Lung microvascular endothelial cell (primary cell): ENCODE measurements at regions not wholly inside any gene's neighbourhood (a gene's known extent, or its start where the extent isn't known, plus 50 kb on each side); places are given as distances from the start of the nearest gene placed in this dataset.

ENCODE experiments used
- DNase-seq, 2 donors: peaks; one replicate each; pipeline versions ENCODE4 v3.0.0 to v3.0.0-alpha.2; 2010; ENCODE audit warnings: low read depth in 2 of 2

DNA sequence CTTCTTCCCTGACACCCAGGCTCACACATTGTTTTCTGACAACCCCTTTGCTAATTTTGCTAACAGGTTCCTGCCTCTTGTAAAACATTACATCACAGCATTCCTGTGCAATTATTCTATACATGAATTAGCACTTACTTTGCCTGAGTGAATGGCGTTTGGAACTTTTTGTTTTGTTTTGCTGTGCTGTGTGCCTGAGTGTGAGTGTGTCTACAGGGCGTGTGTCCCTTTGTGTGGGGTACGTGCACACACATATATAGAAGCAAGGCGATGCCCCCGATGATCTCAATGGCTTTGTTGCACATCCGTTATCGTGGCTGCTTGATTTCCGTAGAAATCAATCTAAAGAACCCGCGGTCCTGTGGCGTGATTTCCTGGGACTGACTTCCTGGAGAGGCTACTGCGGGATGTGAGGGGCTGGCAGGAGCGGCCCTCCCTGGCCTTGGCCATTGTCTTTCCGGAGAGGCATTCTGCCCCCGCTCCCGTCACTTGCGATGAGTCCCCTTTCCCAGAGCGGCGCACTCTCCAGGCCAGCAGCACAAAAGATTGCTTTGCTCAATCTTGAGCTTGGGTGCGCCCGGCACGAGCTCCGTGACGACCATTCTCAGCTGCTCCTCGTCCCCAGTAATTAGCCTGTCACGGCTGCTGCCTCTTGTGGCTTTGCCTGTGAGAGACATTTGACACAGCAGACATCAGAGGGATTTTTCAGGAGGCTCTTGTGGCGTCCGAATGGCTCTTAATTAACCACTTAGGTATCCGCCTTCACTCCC lies 398.1 kb upstream of the IRX1 start:
- DNase-seq: no peak

DNA sequence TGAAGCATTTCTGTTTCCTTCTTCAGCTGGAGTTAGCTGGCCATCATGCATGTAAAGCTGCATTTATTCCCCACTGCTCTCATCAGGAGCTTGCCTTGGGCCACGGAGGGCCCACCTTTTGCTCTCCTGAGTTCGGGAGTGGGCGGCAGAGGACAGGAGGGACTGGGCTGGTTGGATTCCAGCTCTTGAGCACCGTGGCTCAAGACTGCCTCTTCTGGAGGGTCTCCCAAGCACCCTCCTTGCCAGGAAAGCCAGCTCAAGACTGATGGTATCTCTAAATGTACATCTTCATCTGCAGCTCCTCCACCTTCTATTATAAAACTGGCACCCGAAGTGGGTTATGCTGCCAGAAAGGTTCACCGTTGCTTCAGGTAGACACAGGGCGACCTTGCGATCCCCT lies 399.6 kb upstream of the IRX1 start:
- no peak for DNase-seq

DNA sequence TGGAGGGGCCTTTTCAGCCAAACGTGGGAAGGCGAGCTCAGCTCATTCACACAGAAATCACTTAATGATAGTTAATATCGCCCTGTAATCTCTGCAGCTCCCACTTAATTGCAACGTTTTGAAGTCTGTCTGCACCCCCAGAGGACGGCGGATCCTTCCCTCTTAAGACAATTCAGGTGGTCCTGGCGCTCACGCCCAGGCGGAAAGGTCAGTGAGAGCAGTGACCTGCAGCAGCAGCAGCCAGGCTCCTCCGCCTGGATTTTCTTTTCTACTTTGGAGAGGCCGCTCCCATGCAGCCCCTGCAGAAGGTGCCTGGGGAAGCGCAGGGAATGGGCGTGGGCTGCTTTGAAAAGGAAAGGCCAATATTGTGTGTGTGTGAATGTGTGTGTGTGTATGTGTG lies 400.9 kb upstream of the IRX1 start:
- DNase-seq: no peak

DNA sequence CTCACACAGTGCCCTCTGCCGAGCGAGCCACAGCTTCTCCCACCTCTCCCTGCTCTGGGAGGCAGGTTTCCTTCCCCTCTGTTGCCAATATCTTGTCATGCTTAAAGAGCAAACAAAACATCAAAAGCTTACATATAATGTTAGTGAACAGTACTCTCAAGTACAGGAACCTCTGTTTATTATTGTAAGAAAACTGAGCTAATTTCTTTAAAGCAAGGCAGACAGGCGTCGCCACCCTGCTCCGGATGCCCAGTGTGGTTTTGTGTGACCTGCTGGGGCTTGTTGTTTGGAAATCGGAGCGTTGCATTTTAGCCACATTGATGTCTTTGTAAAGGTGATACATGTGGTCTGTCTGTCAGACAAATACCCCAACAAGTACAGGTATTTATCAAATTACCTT lies 401.4 kb upstream of the IRX1 start:
- DNase-seq: no peak

DNA sequence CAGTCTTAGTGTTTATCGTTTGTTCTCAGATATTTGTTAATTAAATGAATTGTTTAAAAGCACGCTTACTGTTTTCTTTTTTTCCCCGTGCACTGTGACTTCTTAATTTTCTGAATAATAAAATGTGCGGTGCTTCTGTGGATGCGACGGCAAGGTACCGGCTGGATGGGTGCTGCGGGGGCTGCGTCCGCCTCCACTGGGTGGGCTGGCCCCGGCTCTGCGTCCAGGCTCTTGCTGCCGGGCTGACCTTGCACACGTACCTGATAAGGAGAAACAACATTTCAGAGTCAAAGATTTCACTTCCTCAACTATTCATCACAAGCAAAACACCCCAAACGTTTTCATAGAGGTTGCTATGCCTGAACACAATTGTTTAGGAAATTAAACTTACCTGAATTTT lies 404.0 kb upstream of the IRX1 start:
- DNase-seq: no peak

DNA sequence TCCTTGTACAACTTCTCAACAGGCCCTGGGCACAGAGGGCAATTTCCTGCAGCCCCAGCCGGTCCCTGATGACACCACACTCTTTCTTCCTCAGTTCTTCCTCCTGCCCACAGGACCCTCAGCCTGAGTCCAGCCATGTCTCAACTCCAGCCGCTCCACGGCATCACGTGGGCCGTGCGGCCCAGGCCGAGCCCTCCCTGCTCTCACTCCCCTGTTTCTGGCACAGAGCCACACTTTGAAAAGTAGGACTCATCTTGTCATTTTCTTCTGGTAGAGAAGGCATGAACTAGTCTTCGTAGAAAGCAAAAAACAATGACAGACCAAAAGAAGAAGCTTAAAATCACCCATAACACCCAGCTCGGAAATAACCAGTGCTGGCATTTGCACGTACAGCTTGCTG lies 404.7 kb upstream of the IRX1 start:
- no peak for DNase-seq

DNA sequence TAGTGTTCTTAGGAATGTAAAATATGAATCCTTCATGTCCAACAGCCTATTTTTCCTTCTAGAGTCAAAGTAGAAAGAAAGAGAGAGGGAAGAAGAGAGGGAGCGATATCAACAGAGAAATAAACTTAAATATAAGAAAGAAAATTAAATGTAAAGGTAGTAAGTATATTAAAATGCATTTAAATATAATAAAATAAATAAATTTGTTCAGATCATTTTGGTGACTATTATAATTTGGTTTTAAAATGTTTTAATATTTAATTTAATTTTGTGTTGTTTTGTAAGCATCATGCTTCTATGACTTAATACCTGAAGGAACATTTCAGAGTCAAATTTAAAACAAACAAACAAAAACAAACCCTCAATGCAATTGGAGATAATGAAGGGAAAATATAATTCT lies 405.2 kb upstream of the IRX1 start:
- no peak for DNase-seq

DNA sequence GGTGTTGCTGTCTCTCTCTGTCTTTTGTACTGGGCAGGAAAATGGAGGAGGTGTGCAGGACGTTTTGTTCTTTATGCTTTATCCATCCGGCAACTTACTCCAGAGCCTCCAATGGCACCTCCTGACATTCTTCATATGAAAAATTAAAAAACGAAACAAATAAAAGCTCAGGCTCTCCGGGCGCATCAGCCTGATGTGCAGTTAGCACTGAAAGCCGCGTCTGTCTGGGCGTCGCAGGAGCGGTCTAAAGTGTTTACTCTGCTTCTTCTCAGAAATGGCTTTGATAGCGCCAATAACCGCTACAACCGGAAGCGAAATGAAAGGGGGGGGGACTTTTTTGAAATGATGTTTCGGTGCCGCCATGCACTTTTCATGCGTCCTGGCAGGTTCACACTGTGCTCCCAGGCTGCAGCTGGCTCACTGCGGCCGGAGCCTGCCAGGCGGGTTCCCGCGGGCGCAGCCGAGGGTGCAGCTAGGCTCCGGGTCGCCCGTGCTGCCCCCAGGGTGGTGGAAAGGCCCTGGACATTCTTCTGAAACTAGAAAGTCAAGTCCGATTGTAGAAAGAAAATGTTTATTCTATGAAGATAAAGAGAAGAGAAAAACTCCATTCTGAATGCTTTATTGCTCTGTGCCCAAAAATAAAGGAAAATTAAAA lies 407.7 kb upstream of the IRX1 start:
- no peak for DNase-seq

DNA sequence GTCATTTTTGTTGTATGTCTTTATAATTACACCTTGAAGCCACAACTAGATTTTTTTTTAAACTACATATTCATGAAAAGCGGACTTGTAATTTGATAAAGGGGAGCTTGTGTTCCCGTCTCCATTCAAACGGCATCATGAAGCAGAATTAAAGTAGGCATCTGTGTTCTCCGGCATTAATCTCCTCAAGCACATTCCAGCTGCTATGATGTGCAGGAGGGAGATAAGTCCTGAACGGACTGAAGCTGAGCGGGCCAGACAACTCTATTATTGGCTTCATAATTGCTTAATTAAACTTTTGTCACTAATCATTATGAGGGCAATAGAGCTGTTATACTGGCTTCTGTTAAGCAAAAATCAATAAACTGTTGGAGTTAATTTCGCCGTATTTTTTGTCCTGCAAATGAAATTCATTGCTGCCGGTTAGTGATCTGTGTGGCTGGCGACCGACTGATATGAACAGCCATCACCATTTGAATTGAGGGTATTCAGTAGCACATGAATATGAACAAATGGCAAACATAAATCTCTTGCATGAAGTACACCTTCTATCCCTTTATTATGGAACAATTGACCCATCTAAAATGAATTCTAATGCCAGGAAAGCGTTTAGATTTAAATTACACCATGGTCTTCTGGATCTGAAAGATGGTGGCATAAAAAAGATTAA lies 408.8 kb upstream of the IRX1 start:
- no peak for DNase-seq

DNA sequence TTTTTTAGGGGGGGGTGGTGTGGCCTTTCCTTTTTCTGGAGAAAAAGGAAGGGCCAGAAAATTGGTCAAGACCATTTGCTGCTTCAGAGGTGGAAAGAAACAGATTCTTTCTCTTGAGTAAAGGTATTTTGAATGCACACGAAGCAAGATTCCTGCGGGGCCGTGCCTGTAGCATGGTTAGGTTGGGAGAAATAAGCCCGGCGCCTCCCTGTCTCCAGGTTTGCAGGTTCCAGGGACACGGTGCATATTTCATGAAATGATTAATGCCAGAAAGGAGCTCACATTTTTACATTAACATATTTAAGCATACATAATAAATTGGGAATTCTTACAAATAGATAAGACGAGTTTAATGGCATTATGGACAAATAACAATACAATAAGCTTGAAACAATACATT lies 409.5 kb upstream of the IRX1 start:
- DNase-seq: no peak

DNA sequence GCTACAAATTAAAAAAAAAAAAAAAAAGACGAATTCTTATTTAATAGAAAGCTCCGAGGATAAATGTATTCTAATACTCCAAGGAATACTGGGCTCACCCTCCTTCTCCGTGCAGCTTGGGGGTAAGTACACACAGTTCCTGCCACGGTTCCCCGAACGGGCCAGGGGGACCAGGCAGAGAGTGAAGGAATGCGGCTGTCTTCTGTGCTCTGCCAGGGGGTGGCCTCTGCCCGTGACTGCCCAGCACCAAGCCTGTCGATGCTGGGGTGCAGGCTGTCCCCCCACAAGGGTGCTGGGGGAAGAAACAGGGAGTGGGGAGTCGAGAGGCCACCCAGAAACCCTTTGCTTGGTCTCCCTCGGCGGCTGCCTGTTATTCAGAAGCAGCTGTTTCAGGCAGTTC lies 410.1 kb upstream of the IRX1 start:
- no peak for DNase-seq

DNA sequence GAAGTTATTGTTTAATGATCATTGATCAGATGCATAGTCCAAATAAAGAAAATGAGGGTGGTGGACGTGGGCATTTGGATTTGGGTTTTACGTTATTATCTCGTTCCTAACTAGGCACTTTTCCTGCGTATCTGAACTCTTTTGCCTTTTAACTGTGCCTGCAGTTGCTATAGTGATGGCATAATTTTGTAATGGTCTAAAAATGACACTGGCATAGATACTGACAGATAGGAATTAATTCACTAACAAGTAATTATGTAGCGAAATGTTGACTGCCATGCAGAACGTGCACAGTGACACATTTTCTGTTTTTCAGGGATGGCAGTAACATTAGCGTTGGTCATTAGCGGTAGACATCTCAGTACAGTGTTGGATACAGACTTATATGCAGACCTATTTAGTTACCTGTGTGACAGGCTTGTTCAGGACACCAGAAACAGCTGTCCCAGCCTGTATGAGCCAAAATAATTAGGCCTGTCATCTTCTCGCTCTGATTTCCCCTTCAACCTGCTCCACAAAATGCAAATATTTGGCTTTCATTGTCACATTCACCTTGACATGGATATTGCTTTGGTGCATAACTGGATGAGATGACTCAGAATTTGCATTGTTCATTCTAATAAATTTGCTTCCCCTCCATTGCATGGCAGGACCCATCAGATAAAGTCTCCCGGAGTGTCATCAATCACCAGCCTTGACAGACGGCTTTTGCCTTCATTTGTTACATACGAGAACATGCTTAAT lies 413.3 kb upstream of the IRX1 start:
- no peak for DNase-seq

DNA sequence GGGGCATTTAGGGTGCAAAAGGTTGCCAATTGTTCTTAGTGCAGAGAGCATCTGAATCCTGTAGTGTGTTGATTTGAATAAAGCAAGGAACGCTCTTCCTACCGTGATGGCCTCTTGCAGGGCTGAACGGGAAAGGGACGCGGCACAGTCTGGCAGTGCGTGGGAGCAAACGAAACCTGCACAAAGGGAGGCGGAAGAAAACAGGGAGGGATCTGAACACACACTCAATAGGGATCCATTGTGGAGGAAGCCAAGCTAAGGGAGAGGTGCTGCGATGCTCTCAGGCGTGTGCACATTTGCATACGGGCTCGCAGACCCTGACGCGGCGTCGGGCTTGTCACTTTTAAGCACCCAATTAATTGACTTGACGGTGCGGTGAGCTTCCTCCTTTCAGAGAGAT lies 414.0 kb upstream of the IRX1 start:
- no peak for DNase-seq

DNA sequence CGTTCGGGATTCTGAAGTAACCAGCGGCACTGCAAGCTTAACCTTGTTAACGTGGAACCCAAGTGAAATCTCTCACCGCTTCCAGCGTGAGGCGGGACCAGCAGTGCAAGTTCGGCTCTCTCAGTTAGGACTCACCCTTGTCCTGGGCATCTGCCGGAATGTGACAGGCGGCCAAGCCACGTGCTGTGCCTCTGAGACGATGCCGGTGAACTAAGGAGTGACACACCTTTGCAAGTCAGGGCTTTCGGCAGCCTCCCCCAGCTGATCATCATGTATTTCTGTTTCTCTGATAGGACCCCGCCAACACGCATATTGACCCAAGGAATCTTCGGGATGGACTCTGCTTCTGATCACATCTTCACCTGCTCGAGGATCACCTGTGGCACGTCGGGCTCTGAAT lies 415.0 kb upstream of the IRX1 start:
- DNase-seq: no peak

DNA sequence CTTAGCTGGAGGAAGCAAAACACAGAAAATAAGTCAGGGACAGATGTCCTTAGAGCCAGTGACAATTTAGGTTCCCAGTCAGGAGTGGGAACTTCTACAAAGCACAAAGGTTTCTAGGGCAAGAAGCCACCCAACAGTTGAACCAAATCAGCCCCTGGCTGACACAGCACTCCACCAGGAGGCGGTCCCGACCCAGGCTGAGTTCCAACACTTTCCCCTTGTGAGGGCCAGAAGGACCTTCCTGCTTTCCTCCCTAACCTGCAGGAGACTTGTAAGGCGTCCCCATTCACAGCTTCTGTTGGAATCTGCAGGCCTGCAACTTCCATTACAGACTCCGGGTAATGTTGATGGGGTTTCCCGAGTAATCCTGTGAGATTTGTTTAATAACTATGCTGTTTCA lies 416.4 kb upstream of the IRX1 start:
- no peak for DNase-seq

DNA sequence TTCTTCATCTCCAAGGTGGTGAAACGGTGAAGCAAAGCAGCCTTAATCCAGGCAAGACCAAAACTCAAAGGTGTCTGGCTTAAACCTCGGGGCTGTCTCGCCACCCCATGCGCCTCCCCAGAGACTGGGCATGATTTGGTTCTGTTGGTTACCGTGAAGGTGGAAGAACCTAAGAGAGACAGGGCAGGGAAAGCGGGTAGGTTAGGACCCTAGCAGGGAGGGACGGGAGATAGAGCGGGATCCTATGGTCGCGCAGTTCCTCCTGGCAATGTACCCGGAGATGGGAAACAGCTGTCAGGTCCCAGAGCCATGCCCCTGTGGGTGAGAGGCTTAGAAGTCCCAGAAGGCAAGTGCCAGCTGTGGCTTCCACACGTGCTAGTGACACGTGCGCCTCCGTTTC lies 418.3 kb upstream of the IRX1 start:
- no peak for DNase-seq

DNA sequence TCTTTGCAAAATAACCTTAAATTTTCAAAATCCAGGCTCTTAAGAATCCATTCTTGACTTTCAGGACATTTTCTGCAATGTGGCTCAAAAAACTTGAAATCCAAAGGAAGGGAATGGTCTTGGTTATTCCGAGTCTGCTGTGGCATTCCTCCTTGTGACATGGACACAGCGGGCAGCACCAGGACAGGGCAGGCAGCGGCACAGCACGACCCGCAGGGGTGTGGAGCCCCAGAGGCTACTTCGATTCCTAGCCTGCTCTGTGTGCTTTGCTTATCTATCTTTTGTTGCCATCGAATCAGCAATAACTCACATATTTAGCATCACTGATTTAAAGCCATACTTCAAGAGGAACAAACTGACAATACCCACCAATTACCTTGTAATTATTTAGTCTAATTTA lies 420.2 kb upstream of the IRX1 start:
- no peak for DNase-seq

DNA sequence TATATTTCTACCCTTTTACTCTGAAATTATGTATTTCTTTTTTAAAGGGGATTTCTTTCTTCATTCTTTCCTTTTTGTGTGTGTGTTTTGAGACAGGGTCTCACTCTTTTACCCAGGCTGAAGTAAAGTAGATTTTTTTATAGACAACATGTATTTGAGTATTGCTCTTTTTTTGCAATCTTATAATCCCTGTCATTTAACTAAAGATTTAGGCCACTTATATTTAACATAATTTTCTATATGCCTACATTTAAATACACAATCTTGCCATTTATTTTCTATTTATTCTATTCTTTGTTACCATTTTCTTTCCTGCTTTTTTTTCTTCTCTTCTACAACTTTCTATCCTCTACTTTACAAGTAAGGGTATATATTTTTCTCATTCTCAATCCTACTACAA lies 416.0 kb upstream of the IRX2 start:
- no peak for DNase-seq

DNA sequence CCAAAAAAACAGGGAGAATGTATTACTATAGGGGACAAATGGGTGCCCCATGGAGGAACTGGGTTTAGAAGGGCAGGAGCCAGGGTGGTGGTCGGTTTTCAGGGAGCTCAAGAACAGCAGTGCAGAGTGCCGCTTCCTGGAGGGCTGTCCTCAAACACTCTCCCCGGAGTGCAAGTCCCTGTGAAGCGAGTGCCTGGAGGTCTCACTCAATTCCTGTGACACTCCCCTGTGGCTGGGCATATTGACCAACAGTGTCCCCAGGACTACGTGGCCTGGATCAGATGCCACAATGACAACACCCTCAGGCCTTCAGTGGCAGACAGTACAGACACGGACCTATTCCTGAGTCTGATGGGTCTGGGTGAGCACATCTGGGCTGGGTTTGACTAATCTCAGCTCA lies 412.1 kb upstream of the IRX2 start:
- no peak for DNase-seq

DNA sequence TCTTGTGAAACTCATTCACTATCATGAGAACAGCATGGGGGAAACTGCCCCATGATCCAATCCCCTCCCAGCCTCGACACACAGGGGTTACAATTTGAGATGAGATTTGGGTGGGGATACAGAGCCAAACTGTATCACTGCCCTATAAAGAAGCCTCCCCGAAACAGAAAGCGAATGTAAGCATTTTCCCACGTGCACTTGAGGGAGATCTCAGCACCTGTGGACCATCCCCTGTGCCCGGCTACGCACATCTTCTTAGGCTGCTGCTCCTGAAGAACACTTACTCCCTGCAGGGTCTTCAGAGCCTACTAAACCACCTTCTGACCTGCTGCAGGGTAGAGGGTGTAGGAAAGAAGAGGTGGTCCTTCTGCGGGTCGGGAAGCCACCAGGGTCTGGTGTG lies 410.2 kb upstream of the IRX2 start:
- no peak for DNase-seq

DNA sequence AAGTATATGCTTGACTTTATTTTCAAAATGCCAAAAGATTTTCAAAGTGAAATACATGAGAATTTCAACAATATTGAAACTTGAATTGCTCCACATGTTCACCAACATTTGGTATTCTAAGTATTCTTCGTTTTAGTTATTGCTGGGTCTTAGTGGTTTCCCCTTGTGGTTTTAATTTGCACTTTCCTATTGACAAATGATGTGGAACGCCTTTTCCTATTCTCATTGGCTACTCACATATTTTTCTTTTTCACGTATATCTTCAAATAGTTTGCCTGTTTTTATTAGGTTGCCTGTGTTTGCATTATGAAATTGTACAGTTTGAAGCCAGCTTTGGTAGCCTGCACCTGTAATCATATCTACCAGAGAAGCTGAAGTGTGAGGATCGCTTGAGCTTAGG lies 405.7 kb upstream of the IRX2 start:
- DNase-seq: no peak

DNA sequence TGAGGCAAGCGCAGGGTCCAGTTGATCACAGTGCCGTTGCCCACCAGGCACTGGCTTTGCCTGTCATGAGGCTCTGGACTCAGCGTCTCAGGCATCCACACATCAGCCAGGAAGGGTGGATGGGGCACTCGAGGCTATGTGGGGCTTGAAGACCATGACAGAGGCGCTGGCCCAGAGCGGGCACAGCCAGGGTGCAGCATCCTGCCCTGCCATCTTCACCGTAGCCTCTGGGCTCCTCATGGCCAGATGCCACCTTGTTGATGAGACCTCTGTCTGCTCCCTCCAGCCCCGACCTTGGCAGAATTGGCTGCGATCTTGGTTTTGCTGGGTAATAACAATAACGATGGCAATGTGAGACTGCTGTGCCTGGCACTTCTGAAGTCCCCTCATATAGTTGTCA lies 404.2 kb upstream of the IRX2 start:
- no peak for DNase-seq
